Superior temporal gyrus (tissue), 1 donor: ENCODE measurements at regions not wholly inside any gene's neighbourhood (a gene's known extent, or its start where the extent isn't known, plus 50 kb on each side); places are given as distances from the start of the nearest gene placed in this dataset.
"Not testable (repeated sequence)": the region's sequence is repeated elsewhere in the genome, so short reads cannot be mapped to it uniquely, and the experiment has no call there.

ENCODE experiments used
- DNase-seq: peaks from one replicate; pipeline ENCODE4 v3.0.0-alpha.2; 2016; ENCODE audit errors: extremely low spot score

GRCh38 chr2:222760301-222760897, 88.9 kb downstream of the MOGAT1 start:
- DNase-seq, result peak; percentile 71

DNA sequence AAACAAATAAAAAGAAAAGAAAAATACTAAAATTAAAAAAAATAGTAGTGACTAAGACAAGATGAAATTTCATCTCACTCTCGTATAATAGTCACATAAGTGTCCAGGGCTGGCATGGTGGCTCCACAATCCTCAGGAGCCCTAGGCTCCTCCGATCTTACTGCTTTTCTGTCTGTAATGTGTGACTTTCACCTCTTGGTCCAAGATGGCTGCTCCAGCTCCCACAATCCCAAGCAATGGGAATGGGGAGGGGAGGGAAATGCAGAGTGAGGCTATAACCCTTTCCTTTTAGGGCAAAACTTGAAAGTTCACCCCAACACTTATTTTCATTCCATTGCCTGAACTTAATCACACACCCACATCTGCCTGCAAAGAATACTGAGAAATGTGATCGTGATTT, 90.4 kb downstream of the MOGAT1 start:
- DNase-seq, result no peak

DNA sequence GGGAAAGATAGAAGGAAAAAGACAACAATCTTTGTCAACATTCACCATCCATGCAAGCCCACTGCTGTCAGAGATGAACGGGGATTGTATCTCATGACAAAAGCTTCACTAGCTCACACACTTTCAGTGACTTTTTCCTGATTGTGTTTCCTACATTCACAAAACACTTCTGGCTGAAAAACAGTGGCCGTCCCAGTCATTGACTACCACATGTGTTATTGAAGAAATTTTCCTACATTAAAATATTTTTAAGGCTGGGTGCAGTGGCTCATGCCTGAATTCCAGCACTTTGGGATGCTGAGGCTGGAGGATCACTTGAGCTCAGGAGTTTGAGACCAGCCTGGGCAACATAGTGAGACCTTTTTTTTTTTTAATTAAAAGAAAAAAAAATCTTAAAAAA, 90.9 kb downstream of the MOGAT1 start:
- DNase-seq, result no peak

DNA sequence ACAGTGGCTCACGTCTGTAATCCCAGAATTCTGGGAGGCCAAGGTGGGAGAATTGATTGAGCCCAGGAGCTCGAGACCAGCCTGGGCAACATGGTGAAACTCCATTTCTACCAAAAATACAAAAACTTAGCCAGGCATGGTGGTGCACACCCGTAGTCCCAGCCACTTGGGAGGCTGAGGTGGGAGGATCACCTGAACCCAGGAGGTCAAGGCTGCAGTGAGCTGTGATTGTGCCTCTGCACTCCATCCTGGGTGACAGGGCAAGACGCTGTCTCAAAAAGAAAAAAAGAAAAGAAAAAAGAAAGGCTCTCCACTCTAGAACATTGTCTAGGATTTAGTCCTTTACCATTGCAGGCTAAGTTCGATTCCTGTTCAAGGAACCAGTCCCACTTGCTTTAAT, 94.4 kb downstream of the MOGAT1 start:
- DNase-seq, result not testable (repeated sequence)

DNA sequence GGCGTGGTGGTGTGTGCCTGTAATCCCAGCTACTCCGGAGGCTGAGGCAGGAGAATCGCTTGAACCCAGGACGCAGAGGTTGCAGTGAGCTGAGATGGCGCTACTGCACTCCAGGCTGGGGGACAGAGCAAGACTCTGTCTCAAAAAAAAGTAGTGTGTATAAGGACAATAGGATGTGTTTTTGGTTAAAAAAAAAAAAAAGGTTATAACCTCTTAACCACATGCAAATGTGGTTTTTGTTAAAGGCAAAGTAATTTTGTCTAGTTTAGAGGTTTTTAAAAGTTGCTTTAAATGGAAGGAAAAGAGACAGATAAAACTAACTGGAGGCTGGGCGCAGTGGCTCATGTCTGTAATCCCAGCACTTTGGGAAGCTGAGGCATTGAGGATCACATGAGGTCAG, 92.8 kb upstream of the ACSL3 start:
- not testable (repeated sequence) for DNase-seq

GRCh38 chr2:222769446-222769845, 91.4 kb upstream of the ACSL3 start:
- DNase-seq, result no peak

GRCh38 chr2:222769941-222770340, 90.9 kb upstream of the ACSL3 start:
- no peak for DNase-seq

- no peak for DNase-seq
Measured at GRCh38 chr2:222771832-222772231, 89.0 kb upstream of the ACSL3 start.

GRCh38 chr2:222774941-222775340, 85.9 kb upstream of the ACSL3 start:
- no peak for DNase-seq

DNA sequence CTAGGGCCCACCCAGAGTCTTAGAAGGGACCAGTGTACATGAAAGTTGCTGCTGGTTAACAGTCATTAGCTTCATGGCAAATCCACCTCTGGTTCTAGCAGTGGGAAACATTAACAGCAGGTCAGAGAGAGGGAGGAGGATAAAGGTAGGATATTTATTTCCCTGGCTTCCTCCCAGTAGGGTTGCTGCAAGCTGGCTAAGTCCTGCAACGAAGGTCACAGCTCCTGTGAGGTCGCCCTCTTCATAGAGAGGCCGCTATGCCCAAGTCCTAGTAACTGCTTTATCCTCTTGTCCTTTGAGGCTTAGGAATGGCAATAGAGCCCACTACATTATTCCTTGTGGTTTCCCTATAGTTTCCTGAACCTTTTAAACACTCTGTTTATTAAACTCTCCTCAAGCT, 84.0 kb upstream of the ACSL3 start:
- no peak for DNase-seq

DNA sequence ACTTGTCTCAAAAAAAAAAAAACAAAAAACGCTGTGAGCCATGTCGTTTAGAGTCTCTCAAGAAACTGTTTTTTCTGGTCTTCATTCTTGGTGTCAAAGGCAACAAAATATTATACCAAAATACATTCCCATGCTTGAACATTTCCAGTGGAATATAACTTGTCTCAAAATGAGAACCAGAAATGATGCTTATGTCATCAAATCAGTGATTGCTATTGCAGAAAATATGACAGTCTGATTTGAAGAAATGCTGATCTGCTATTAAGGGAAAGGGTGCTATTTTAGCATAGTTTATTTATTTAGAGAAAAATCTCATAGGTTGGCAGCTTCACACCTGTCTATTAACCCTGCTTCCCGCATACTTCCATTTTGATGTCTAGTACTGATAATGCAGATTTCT, 82.4 kb upstream of the ACSL3 start:
- no peak for DNase-seq

DNA sequence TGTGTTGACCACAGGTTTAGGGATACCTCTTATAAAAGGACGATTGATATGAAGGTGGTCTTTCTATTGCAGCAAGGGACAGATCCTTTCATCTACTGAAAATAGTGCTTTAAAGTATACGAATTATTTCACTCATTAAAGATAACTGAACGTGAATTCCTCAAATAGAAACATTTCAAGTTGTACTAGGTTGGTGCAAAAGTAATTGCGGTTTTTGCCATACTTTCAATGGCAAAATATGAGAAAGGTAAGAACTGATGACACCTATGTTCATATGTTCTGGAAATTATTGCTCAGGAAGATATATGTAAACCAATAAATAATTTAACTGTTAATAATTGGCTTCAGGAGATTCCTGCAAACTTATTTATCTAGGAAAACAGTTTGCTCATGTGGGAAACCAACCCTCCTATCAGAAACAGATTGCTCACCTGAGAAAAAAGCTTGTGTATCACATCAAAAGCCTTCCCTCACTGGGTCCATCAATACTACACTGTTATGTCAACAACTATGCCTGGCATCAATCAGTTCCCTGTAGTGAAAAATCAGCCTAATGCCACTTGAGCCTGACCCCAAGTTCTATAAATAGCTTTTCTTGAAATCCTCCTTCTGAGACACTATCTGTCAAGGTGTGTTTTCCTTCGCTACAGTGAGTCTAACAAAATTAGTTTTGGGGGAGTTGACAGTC, 81.5 kb upstream of the ACSL3 start:
- DNase-seq, result no peak

DNA sequence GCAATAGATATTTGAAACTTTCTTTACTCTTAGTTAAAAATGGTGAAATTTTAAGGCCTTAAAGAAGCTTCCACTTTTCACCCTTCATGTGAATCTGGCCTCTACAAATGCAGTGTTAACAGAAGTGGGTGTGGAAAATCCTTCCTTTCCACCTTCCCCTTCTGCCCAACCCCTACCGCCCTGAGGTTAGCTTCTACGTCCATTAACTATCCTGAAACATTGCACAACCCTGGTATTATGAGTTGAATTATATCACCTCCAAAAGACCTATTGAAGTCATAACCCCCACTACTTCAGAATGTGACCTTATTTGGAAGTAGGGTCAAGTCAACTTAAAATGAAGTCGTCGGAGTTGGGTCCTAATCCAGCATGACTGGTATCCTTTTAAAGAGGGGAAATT, 80.8 kb upstream of the ACSL3 start:
- DNase-seq, result no peak

GRCh38 chr2:222782201-222782730, 78.6 kb upstream of the ACSL3 start:
- no peak for DNase-seq

GRCh38 chr2:222783592-222783991, 77.2 kb upstream of the ACSL3 start:
- DNase-seq, result no peak

GRCh38 chr2:222790932-222791331, 69.9 kb upstream of the ACSL3 start:
- DNase-seq, result no peak

DNA sequence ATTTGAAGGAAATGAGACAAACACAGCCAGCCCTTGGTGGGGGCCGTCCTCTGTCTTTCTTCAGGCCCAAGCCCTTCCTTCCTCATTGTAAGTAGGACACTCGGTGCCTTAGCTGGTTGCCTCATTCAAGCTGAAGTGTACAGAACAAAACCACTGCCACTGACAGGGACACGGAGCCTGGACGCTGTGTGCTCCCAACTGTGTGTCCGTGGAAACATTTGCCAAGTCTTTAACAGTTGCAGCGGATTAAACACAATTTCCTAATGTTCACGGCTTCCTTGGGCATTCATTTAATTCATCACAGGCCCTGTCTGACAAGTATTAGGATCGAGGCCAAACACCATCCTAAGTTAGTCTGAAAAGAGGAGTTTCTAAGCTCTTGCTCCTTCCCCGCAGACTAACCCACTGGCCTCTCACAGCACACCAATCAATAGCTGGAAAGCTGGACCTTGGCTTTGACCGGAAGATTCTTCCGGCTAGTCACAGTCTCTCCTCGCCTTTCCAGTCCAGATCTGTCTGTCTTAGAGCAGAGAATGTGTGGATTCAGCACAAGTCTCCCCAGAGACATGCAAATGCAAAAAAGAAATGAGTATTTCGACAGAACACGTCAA, 68.7 kb upstream of the ACSL3 start:
- peak; percentile 45 for DNase-seq

DNA sequence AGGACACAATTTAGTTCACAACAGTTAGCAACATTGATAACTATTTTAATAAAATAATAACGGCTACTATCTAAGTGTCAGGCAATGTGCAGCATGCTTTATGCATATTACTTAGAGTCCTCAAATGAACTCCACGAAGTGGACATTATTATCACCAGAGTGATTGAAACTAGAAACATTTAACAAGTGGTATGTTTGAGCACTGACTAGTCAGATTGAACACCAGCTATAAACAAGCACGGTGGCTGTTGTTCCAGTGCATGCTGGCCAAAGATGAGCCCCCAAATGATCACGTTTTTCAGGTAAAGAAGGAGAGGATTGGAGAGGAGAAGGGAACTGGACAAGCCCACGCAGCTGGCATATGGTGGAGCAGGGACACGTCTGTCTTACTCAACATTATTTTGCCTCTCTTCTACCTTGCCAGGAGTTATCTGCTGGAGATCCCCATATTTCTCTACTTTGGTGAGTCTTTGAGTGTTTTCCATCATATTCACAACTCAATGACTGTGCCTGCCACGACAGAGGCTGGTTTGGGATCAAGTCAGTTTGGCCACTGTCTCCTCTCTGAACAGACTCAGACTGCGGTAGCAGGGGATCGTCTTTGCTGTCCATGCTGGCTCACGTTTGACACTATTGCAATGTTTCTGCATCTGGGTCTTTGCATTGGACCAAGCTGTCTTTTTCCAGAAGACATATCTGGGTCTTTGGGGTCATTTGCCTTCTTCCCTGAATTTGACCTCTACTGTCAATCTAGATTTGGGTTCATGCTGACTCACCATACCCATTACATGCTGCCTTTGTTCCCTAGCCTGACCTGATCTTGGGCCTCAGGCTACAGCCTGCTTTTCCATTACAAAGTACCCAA, 66.0 kb upstream of the ACSL3 start:
- DNase-seq, result no peak

GRCh38 chr2:222795450-222796357, 65.1 kb upstream of the ACSL3 start:
- no peak for DNase-seq

DNA sequence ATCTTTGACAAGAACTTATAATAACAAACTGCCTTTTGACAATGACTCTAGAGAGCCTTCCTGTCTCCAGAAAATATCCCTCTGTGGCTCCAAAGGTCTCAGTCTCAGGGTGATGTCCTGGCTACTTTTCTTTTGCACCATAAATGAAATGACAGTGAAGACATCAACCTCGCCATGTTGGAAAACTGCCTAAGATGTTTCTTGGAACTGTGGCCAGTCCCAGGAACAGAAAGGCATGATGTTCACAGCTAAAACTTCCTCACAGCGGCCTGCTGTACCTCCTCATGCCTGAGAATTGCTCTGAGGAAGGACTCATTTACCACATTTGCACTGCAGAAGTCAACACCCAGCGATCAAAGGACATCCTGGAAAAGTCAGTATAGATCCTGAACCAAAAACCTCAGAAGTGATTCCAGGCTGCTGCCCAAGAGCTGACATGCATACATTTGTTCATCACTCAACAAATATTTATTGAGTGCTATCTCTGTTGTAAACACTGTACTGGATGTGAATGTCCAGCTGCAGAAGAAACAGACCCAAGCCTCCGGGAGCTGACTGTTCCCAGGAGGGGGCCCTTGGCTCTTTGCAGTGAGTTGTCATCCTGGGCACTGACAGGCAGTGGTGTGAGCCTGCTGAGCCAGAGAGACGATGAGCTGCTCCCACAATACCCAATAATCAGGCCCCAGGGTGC, 64.3 kb upstream of the ACSL3 start:
- DNase-seq, result no peak

- DNase-seq, result peak; percentile 64
Measured at GRCh38 chr2:222797261-222797660, 63.6 kb upstream of the ACSL3 start.
